ENCODE measurements at regions not wholly inside any gene's neighbourhood (a gene's known extent, or its start where the extent isn't known, plus 50 kb on each side); places are given as distances from the start of the nearest gene placed in this dataset.

- H3K27me3 ChIP-seq (ENCODE audit: control insufficient read depth, low read length), result no peaks in the 10 kb centered on the region
- TF ChIP-seq, protein P1, sequence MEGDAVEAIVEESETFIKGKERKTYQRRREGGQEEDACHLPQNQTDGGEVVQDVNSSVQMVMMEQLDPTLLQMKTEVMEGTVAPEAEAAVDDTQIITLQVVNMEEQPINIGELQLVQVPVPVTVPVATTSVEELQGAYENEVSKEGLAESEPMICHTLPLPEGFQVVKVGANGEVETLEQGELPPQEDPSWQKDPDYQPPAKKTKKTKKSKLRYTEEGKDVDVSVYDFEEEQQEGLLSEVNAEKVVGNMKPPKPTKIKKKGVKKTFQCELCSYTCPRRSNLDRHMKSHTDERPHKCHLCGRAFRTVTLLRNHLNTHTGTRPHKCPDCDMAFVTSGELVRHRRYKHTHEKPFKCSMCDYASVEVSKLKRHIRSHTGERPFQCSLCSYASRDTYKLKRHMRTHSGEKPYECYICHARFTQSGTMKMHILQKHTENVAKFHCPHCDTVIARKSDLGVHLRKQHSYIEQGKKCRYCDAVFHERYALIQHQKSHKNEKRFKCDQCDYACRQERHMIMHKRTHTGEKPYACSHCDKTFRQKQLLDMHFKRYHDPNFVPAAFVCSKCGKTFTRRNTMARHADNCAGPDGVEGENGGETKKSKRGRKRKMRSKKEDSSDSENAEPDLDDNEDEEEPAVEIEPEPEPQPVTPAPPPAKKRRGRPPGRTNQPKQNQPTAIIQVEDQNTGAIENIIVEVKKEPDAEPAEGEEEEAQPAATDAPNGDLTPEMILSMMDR (IDR thresholded peaks at IDR 0.05; ENCODE audit: low read depth, low read length, poor library complexity, severe bottlenecking), result no peak
- TF ChIP-seq EZH2phosphoT487 (IDR thresholded peaks at IDR 0.05; ENCODE audit: borderline replicate concordance, low read length), result no peak
Measured at GRCh38 chr6:81689580-81689979, 62.9 kb downstream of the TENT5A start.

GRCh38 chr6:81683912-81684311 is 68.6 kb downstream of the TENT5A start:
- Histone ChIP-seq H3K4me1 (ENCODE audit: control insufficient read depth, low read length) (no peaks in the 10 kb centered on the region), H3K79me2 (ENCODE audit: control insufficient read depth, low read length) (no peaks in the 10 kb centered on the region), H3K9me3 (ENCODE audit: control insufficient read depth, insufficient read depth, low read length) (no peaks in the 10 kb centered on the region), H3K4me3 (ENCODE audit: low read length) (no peak overlapping the region), H3K27me3 (ENCODE audit: control insufficient read depth, low read length) (no peaks in the 10 kb centered on the region), H3K36me3 (ENCODE audit: control insufficient read depth, low read length) (no peaks in the 10 kb centered on the region), H4K20me1 (ENCODE audit: control insufficient read depth, insufficient read depth, low read depth, low read length) (no peaks in the 10 kb centered on the region), H3K27ac (ENCODE audit: low read depth, low read length) (no peak overlapping the region), H3K9me2 (replicated peaks; ENCODE audit: control insufficient read depth, low read length) (no peaks in the 10 kb centered on the region), H3F3A (ENCODE audit: control insufficient read depth, insufficient read depth) (no peaks in the 10 kb centered on the region), H3K4me2 (ENCODE audit: low read length) (no peak overlapping the region)
- no peak for TF ChIP-seq EZH2phosphoT487 (IDR thresholded peaks at IDR 0.05; ENCODE audit: borderline replicate concordance, low read length)
- TF ChIP-seq, protein P1 (IDR thresholded peaks at IDR 0.05; ENCODE audit: low read depth, low read length, poor library complexity, severe bottlenecking), result no peak

More at GRCh38 chr6:81689580-81689979, 62.9 kb downstream of the TENT5A start:
- Histone ChIP-seq H3K4me2 (ENCODE audit: low read length) (no peak overlapping the region), H3K9me3 (ENCODE audit: control insufficient read depth, insufficient read depth, low read length) (no peaks in the 10 kb centered on the region), H3K9me2 (replicated peaks; ENCODE audit: control insufficient read depth, low read length) (no peaks in the 10 kb centered on the region), H4K20me1 (ENCODE audit: control insufficient read depth, insufficient read depth, low read depth, low read length) (no peaks in the 10 kb centered on the region), H3K27ac (ENCODE audit: low read depth, low read length) (no peak overlapping the region), H3K79me2 (ENCODE audit: control insufficient read depth, low read length) (no peaks in the 10 kb centered on the region), H3K36me3 (ENCODE audit: control insufficient read depth, low read length) (no peaks in the 10 kb centered on the region), H3K4me1 (ENCODE audit: control insufficient read depth, low read length) (no peaks in the 10 kb centered on the region), H3K4me3 (ENCODE audit: low read length) (no peak overlapping the region), H3F3A (ENCODE audit: control insufficient read depth, insufficient read depth) (no peaks in the 10 kb centered on the region)

DNA sequence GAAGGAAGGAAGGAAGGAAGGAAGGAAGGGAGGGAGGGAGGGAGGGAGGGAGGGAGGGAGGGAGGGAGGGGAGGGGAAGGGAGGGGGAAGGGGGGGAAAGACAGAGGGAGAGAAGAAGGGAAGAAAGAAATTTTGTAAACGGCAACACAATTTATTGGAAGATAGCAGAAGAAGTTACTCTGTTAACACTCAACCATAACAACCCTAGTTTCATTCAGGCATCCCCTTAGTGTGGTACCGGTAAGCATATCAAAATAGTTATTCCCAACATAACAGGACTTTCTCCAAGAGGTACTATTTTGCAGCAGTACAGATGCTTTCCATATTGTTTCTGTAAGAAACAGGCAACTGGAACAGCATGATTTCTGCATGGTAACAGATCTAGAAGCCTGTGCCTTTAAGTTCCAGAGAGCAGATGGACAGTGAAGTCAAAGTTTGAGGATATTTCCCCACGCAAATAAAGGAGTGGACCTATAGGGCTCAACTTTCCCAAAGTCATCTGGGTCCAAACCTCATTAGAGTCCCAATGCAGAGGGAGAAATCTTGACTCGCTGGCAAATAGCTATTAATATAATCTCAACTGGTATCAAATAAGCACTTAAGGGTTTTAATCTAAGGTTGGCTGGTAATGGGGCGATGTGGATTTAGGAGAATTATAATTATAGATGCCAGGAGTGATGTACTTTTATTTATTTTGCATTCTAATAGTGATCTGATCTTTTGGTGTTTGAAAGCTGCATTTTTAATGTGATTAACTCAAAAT is 69.4 kb downstream of the TENT5A start:
- no peaks in the 10 kb centered on the region for H3K27me3 ChIP-seq (ENCODE audit: control insufficient read depth, low read length)
- no peaks in the 10 kb centered on the region for H3K9me3 ChIP-seq (ENCODE audit: control insufficient read depth, insufficient read depth, low read length)
- H3F3A ChIP-seq (ENCODE audit: control insufficient read depth, insufficient read depth), result no peaks in the 10 kb centered on the region
- H3K4me3 ChIP-seq (ENCODE audit: low read length), result no peak overlapping the region
- H4K20me1 ChIP-seq (ENCODE audit: control insufficient read depth, insufficient read depth, low read depth, low read length), result no peaks in the 10 kb centered on the region
- H3K79me2 ChIP-seq (ENCODE audit: control insufficient read depth, low read length), result no peaks in the 10 kb centered on the region
- no peaks in the 10 kb centered on the region for H3K9me2 ChIP-seq (replicated peaks; ENCODE audit: control insufficient read depth, low read length)
- no peaks in the 10 kb centered on the region for H3K4me1 ChIP-seq (ENCODE audit: control insufficient read depth, low read length)
- H3K4me2 ChIP-seq (ENCODE audit: low read length), result no peak overlapping the region
- no peak overlapping the region for H3K27ac ChIP-seq (ENCODE audit: low read depth, low read length)
- no peak for TF ChIP-seq EZH2phosphoT487 (IDR thresholded peaks at IDR 0.05; ENCODE audit: borderline replicate concordance, low read length)
- TF ChIP-seq, protein P1 (IDR thresholded peaks at IDR 0.05; ENCODE audit: low read depth, low read length, poor library complexity, severe bottlenecking), result no peak
- no peaks in the 10 kb centered on the region for H3K36me3 ChIP-seq (ENCODE audit: control insufficient read depth, low read length)

All from DOHH2 (cell line).